ENCODE measurements at regions not wholly inside any gene's neighbourhood (a gene's known extent, or its start where the extent isn't known, plus 50 kb on each side); places are given as distances from the start of the nearest gene placed in this dataset.

GRCh38 chr10:23965123-23965522 lies 243.8 kb upstream of the KIAA1217 start:
- TF ChIP-seq CTCF (IDR thresholded peaks at IDR 0.05): no peak
- no peaks in the 10 kb centered on the region for H3K9me3 ChIP-seq
- H3K4me1 ChIP-seq (ENCODE audit: control insufficient read depth in 1 of 2, insufficient read depth in 1 of 2, low read depth in 1 of 2, low read length in 1 of 2): no peaks in the 10 kb centered on the region
- H3K36me3 ChIP-seq: no peaks in the 10 kb centered on the region
- no peak overlapping the region for H3K4me3 ChIP-seq (ENCODE audit: low read depth in 1 of 2, low read length in 1 of 2)
- no peaks in the 10 kb centered on the region for H3K27me3 ChIP-seq
- no peak overlapping the region for H3K27ac ChIP-seq

GRCh38 chr10:23965880-23966279 lies 243.1 kb upstream of the KIAA1217 start:
- Histone ChIP-seq H3K36me3 (no peaks in the 10 kb centered on the region), H3K27me3 (no peaks in the 10 kb centered on the region), H3K4me1 (ENCODE audit: control insufficient read depth in 1 of 2, insufficient read depth in 1 of 2, low read depth in 1 of 2, low read length in 1 of 2) (no peaks in the 10 kb centered on the region), H3K9me3 (no peaks in the 10 kb centered on the region), H3K4me3 (ENCODE audit: low read depth in 1 of 2, low read length in 1 of 2) (no peak overlapping the region), H3K27ac (no peak overlapping the region)
- no peak for TF ChIP-seq CTCF (IDR thresholded peaks at IDR 0.05)

- Histone ChIP-seq H3K4me3 (ENCODE audit: low read depth in 1 of 2, low read length in 1 of 2) (no peak overlapping the region), H3K4me1 (ENCODE audit: control insufficient read depth in 1 of 2, insufficient read depth in 1 of 2, low read depth in 1 of 2, low read length in 1 of 2) (no peaks in the 10 kb centered on the region), H3K36me3 (no peaks in the 10 kb centered on the region), H3K27ac (no peak overlapping the region), H3K9me3 (no peaks in the 10 kb centered on the region), H3K27me3 (no peaks in the 10 kb centered on the region)
- no peak for TF ChIP-seq CTCF (IDR thresholded peaks at IDR 0.05)
Measured at GRCh38 chr10:23966504-23967051, 242.4 kb upstream of the KIAA1217 start.

GRCh38 chr10:23968301-23968700 lies 240.6 kb upstream of the KIAA1217 start:
- no peak for TF ChIP-seq CTCF (IDR thresholded peaks at IDR 0.05)
- H3K27me3 ChIP-seq: no peaks in the 10 kb centered on the region
- no peaks in the 10 kb centered on the region for H3K4me1 ChIP-seq (ENCODE audit: control insufficient read depth in 1 of 2, insufficient read depth in 1 of 2, low read depth in 1 of 2, low read length in 1 of 2)
- no peak overlapping the region for H3K4me3 ChIP-seq (ENCODE audit: low read depth in 1 of 2, low read length in 1 of 2)
- no peak overlapping the region for H3K27ac ChIP-seq
- no peaks in the 10 kb centered on the region for H3K9me3 ChIP-seq
- no peaks in the 10 kb centered on the region for H3K36me3 ChIP-seq

- no peaks in the 10 kb centered on the region for H3K4me1 ChIP-seq (ENCODE audit: control insufficient read depth in 1 of 2, insufficient read depth in 1 of 2, low read depth in 1 of 2, low read length in 1 of 2)
- H3K36me3 ChIP-seq: no peaks in the 10 kb centered on the region
- H3K4me3 ChIP-seq (ENCODE audit: low read depth in 1 of 2, low read length in 1 of 2): no peak overlapping the region
- H3K9me3 ChIP-seq: no peaks in the 10 kb centered on the region
- H3K27me3 ChIP-seq: no peaks in the 10 kb centered on the region
- no peak overlapping the region for H3K27ac ChIP-seq
- no peak for TF ChIP-seq CTCF (IDR thresholded peaks at IDR 0.05)
Measured at GRCh38 chr10:23974746-23975272, 234.1 kb upstream of the KIAA1217 start.

Measured in neutrophil (primary cell).